HFFc6 (cell line): ENCODE measurements at regions not wholly inside any gene's neighbourhood (a gene's known extent, or its start where the extent isn't known, plus 50 kb on each side); places are given as distances from the start of the nearest gene placed in this dataset. TPM values are rescaled to one million over a fixed set of nuclear protein-coding genes. Genes with fewer than 3 reads are reported as not detected.

Experiments used
- DNase-seq: peaks from one replicate; pipeline ENCODE4 v3.0.0-alpha.2; 2018
- H3K27ac Mint-ChIP-seq: 2 replicates; pipeline ENCODE4 v1.8.0; 2020; ENCODE audit warnings: mild to moderate bottlenecking, mixed read lengths
- H3K27me3 Mint-ChIP-seq: 2 replicates; pipeline ENCODE4 v1.8.0; 2021; ENCODE audit warnings: mild to moderate bottlenecking, moderate library complexity, mixed read lengths; ENCODE audit not compliant: insufficient read depth
- H3K36me3 Mint-ChIP-seq: 2 replicates; pipeline ENCODE4 v1.8.0; 2021; ENCODE audit warnings: low read depth, mixed read lengths
- H3K4me1 Mint-ChIP-seq: 2 replicates; pipeline ENCODE4 v1.8.0; 2020; ENCODE audit warnings: low read depth, mixed read lengths
- H3K4me3 Mint-ChIP-seq: 2 replicates; pipeline ENCODE4 v1.8.0; 2020; ENCODE audit warnings: mild to moderate bottlenecking, moderate library complexity, mixed read lengths
- H3K9me3 Mint-ChIP-seq: 2 replicates; pipeline ENCODE4 v1.8.0; 2020; ENCODE audit warnings: mild to moderate bottlenecking, mixed read lengths
- CTCF ChIP-seq: fragments of 200-600 bp; sonication (generic); IDR thresholded peaks from 2 replicates; pipeline ENCODE4 v1.5.0; 2021; ENCODE audit warnings: antibody characterized with exemption, mild to moderate bottlenecking
- microRNA-seq: library from miRNA; unstranded; fragments of <30 nt; microRNA quantifications from one replicate; pipeline ENCODE4, GENCODE V29; 2019

GRCh38 chr11:79498667-79499066 lies 57.8 kb upstream of the TENM4 start:
- no peak for DNase-seq
- Mint-ChIP-seq H3K36me3 (no peaks in the 10 kb centered on the region), H3K27ac (no peak overlapping the region), H3K4me1 (peaks cover 8% of the 10 kb centered on the region), H3K27me3 (peaks cover 23% of the 10 kb centered on the region), H3K4me3 (no peak overlapping the region), H3K9me3 (no peaks in the 10 kb centered on the region; the same call in 1 of the 2 replicates)
- no peak for TF ChIP-seq CTCF

GRCh38 chr11:79493555-79494171 lies 52.8 kb upstream of the TENM4 start:
- H3K27ac Mint-ChIP-seq = no peak overlapping the region
- peak; percentile 55 for DNase-seq
- H3K27me3 Mint-ChIP-seq = peaks cover 27% of the 10 kb centered on the region
- peaks cover 3% of the 10 kb centered on the region for H3K4me1 Mint-ChIP-seq
- H3K36me3 Mint-ChIP-seq = no peaks in the 10 kb centered on the region
- TF ChIP-seq CTCF = peak; percentile 96
- no peak overlapping the region for H3K4me3 Mint-ChIP-seq
- no peaks in the 10 kb centered on the region; the same call in 1 of the 2 replicates for H3K9me3 Mint-ChIP-seq

GRCh38 chr11:79492008-79492407 lies 51.2 kb upstream of the TENM4 start:
- H3K9me3 Mint-ChIP-seq = no peaks in the 10 kb centered on the region
- H3K4me1 Mint-ChIP-seq = no peaks in the 10 kb centered on the region; the same call in 1 of the 2 replicates
- peaks cover 32% of the 10 kb centered on the region for H3K27me3 Mint-ChIP-seq
- no peaks in the 10 kb centered on the region for H3K36me3 Mint-ChIP-seq
- no peak for DNase-seq
- H3K4me3 Mint-ChIP-seq = no peak overlapping the region
- TF ChIP-seq CTCF = no peak
- H3K27ac Mint-ChIP-seq = no peak overlapping the region

Small RNA genes in the stretch of these regions (microRNA-seq; reads per million reads assigned to microRNA genes)
- gene MIR4300 = not detected
